ENCODE measurements at regions not wholly inside any gene's neighbourhood (a gene's known extent, or its start where the extent isn't known, plus 50 kb on each side); places are given as distances from the start of the nearest gene placed in this dataset.
A peak's percentile ranks its signal among the peaks of the same experiment; 100 is the strongest.

DNA sequence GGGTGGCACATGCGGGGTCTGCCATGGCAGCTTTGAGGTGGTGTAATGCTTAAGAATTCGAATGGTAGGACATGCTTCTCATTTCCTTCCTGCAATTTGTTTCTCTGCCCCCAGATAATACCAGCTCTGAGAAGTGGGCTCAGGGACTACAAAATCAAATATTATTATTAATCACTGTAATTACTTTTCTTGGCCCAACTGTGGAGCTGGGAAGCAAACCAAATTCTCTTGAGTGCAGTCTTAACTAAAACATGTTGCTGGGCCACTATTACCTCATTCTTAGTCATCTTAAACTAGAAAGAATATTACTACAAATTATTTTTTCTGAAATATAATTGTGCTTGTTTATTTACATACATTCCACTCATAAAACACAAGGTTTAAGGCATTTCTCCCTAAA lies 566.7 kb upstream of the NRP1 start:
- TF ChIP-seq, protein P1, sequence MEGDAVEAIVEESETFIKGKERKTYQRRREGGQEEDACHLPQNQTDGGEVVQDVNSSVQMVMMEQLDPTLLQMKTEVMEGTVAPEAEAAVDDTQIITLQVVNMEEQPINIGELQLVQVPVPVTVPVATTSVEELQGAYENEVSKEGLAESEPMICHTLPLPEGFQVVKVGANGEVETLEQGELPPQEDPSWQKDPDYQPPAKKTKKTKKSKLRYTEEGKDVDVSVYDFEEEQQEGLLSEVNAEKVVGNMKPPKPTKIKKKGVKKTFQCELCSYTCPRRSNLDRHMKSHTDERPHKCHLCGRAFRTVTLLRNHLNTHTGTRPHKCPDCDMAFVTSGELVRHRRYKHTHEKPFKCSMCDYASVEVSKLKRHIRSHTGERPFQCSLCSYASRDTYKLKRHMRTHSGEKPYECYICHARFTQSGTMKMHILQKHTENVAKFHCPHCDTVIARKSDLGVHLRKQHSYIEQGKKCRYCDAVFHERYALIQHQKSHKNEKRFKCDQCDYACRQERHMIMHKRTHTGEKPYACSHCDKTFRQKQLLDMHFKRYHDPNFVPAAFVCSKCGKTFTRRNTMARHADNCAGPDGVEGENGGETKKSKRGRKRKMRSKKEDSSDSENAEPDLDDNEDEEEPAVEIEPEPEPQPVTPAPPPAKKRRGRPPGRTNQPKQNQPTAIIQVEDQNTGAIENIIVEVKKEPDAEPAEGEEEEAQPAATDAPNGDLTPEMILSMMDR (IDR thresholded peaks at IDR 0.05; ENCODE audit: control insufficient read depth, insufficient read depth, low read depth, low read length, missing control alignments), result no peak
- DNase-seq (ENCODE audit: low read depth), result peak; percentile 28
- no peak overlapping the region for H3K4me3 ChIP-seq (ENCODE audit: control insufficient read depth, low read depth, low read length)

DNA sequence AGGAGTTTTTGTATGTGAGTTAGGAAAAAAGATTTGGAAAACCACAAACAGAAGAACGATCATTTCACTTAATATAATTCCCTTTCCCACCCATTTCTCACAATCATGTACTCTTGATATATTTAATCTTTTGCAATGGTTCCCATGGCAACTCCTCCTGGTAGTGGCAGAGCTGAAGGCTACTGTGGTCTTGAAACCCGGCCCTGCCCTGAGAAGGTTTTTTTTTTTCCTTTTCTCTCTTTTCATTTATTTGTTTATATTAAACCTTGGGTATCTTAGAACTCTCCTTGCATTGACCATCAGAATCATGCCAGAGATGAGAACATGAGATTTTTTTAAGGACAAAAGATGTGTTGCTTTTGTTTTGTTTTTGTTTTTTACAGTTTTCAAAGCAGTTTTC lies 566.1 kb upstream of the NRP1 start:
- TF ChIP-seq, protein P1 (IDR thresholded peaks at IDR 0.05; ENCODE audit: control insufficient read depth, insufficient read depth, low read depth, low read length, missing control alignments), result no peak
- DNase-seq (ENCODE audit: low read depth), result no peak
- H3K4me3 ChIP-seq (ENCODE audit: control insufficient read depth, low read depth, low read length), result no peak overlapping the region

DNA sequence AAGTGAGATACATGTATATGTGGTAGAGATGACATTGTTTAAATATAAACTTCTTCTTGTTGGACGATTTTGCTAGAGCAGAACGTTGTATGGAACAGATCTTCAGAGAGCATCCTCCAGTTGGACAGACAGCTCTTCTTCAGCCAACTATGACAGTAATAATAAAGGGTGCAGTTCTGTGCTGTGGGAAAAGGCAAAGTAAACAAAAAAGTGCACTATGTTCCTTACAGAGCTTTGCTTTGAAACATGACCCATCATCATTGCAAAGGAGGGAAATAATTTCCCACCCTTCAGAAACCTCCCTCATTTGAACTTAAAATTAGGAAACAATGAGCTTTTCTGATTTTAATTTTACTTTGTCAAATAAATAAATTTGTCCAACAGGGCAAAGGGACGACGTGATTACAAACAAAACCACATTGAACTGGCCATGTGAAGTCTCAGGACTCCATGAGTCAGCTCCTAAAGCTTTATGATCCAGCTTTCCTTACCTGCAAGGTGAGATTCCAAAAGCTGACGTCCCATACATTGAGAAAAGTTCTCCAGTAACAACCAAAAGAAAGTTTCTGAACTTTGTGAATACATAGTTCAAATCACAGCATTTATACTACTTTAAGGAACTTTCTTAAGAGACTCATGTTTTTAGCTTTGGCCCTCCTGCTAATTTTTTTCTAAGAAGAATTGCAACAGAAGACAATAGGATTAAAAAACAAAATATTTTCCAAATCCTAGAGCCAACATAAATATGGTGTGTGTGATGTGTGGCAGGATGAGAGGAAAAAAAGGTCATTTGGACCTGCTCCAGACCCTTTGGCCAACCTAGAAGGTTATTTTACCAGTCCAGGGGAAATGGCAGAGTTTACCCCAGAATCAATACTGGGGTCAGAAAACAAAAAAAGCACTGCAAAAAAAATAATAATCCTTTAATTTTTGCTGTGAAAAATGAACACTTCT lies 565.4 kb upstream of the NRP1 start:
- no peak for DNase-seq (ENCODE audit: low read depth)
- no peak overlapping the region for H3K4me3 ChIP-seq (ENCODE audit: control insufficient read depth, low read depth, low read length)

DNA sequence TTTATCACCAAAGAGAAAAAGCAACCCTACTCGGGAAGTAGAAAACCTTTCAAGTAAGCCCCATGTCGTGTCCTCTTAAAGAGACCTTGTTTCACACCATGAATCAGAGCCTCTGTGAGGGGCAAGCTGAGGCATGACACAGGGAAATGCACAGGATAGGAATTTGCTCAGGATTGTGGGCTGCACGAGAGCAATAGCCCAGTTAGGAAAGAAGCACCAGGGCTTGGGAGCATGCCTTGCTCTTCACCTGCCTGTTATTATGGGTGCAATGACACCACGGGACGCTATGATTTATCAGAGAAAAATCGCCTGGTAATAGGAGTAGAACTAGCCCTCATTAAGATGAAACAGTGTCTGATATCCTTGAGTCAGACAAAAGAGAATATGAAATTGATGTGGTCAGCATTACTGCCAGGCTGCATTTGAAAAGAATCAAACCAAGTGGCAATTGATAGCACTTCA lies 562.9 kb upstream of the NRP1 start:
- DNase-seq (ENCODE audit: low read depth), result peak; percentile 8
- H3K4me3 ChIP-seq (ENCODE audit: control insufficient read depth, low read depth, low read length), result no peak overlapping the region
- TF ChIP-seq, protein P1 (IDR thresholded peaks at IDR 0.05; ENCODE audit: control insufficient read depth, insufficient read depth, low read depth, low read length, missing control alignments), result no peak

More for the DNA sequence above, 565.4 kb upstream of the NRP1 start:
- TF ChIP-seq, protein P1 (IDR thresholded peaks at IDR 0.05; ENCODE audit: control insufficient read depth, insufficient read depth, low read depth, low read length, missing control alignments), result no peak

DNA sequence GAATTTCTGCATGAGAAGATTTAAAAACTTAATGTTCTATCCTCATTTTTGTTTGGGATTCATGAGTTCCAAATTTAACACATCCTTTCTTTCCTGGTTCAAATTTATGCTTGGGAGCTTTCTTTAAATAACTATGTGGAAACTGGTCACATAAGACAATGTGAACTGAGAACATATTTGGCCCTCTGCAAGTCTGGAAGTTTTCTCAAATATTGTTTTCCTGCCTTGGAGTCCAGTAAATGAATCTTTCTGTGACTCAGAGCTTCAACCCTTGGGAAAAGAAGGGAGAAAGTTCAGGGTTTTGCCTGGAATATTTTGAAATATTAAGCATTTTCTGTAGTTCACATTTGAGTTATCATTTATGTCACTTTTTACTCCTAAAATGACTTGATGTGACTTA lies 559.0 kb upstream of the NRP1 start:
- H3K4me3 ChIP-seq (ENCODE audit: control insufficient read depth, low read depth, low read length), result no peak overlapping the region
- TF ChIP-seq, protein P1 (IDR thresholded peaks at IDR 0.05; ENCODE audit: control insufficient read depth, insufficient read depth, low read depth, low read length, missing control alignments), result no peak
- no peak for DNase-seq (ENCODE audit: low read depth)

DNA sequence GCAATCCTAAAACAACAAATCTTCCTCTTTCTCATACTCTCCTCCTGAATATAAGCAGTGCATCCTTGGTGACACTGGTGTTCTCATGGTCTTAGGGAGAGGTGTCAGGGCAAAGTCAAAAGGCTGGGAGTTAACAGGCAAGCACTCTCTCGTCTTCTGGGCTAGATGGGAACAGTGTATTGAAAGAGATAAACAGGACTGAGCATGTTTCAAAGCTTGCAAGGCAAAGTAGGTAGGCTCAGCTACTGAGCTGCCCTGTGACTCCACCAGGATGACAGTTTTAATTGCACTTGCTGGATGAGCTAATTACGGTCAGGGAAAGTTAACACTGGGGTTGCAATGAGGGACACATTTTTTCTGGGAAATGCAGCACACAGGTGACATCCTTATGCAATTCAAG lies 554.9 kb upstream of the NRP1 start:
- H3K4me3 ChIP-seq (ENCODE audit: control insufficient read depth, low read depth, low read length), result no peak overlapping the region
- TF ChIP-seq, protein P1 (IDR thresholded peaks at IDR 0.05; ENCODE audit: control insufficient read depth, insufficient read depth, low read depth, low read length, missing control alignments), result no peak
- DNase-seq (ENCODE audit: low read depth), result no peak

Measured in AG09309 (cell line).